ENCODE measurements at regions not wholly inside any gene's neighbourhood (a gene's known extent, or its start where the extent isn't known, plus 50 kb on each side); places are given as distances from the start of the nearest gene placed in this dataset.

- H3K4me1 ChIP-seq, result peaks cover 0 to 15% (median 10%) of the 10 kb centered on the region in 10 experiments; a peak in 13 of 20 replicates
- no peak overlapping the region for H3K9ac ChIP-seq
- H4K20me1 ChIP-seq, result no peaks in the 10 kb centered on the region
- no peaks in the 10 kb centered on the region for H3K27me3 ChIP-seq
- no peaks in the 10 kb centered on the region for H3K9me3 ChIP-seq (replicated peaks in 1 of 11)
- H3K4me2 ChIP-seq, result no peak overlapping the region
- H3K4me3 ChIP-seq, result no peak overlapping the region
- H3K27ac ChIP-seq, result no peak overlapping the region
- no peak for TF ChIP-seq Cebpa-rat (IDR thresholded peaks at IDR 0.05)
- H3K36me3 ChIP-seq, result no peaks in the 10 kb centered on the region
Observed at GRCh38 chr14:81942071-81942470, 408.4 kb upstream of the SEL1L start.

- Histone ChIP-seq H3K27ac (no peak overlapping the region), H3K4me2 (no peak overlapping the region), H3K4me1 (no peaks in the 10 kb centered on the region), H3K9me3 (replicated peaks in 1 of 11) (no peaks in the 10 kb centered on the region), H4K20me1 (no peaks in the 10 kb centered on the region), H3K27me3 (no peaks in the 10 kb centered on the region), H3K36me3 (no peaks in the 10 kb centered on the region), H3K4me3 (no peak overlapping the region), H3K9ac (no peak overlapping the region)
- no peak for TF ChIP-seq Cebpa-rat (IDR thresholded peaks at IDR 0.05)
Observed at GRCh38 chr14:81946375-81946774, 412.7 kb upstream of the SEL1L start.

GRCh38 chr14:81946834-81947798, 413.5 kb upstream of the SEL1L start:
- no peak overlapping the region for H3K4me3 ChIP-seq
- H3K36me3 ChIP-seq, result no peaks in the 10 kb centered on the region
- no peaks in the 10 kb centered on the region for H4K20me1 ChIP-seq
- no peak overlapping the region for H3K27ac ChIP-seq
- no peaks in the 10 kb centered on the region for H3K9me3 ChIP-seq (replicated peaks in 1 of 11)
- H3K9ac ChIP-seq, result no peak overlapping the region
- H3K27me3 ChIP-seq, result no peaks in the 10 kb centered on the region
- no peak overlapping the region for H3K4me2 ChIP-seq
- TF ChIP-seq Cebpa-rat (IDR thresholded peaks at IDR 0.05), result no peak
- no peaks in the 10 kb centered on the region for H3K4me1 ChIP-seq

GRCh38 chr14:81952917-81953316, 419.3 kb upstream of the SEL1L start:
- TF ChIP-seq Cebpa-rat (IDR thresholded peaks at IDR 0.05), result no peak
- Histone ChIP-seq H4K20me1 (no peaks in the 10 kb centered on the region), H3K36me3 (no peaks in the 10 kb centered on the region), H3K9ac (no peak overlapping the region), H3K9me3 (replicated peaks in 1 of 11) (no peaks in the 10 kb centered on the region), H3K4me2 (no peak overlapping the region), H3K4me1 (no peaks in the 10 kb centered on the region), H3K27me3 (no peaks in the 10 kb centered on the region), H3K27ac (no peak overlapping the region), H3K4me3 (no peak overlapping the region)

GRCh38 chr14:81953419-81953818, 419.8 kb upstream of the SEL1L start:
- H3K4me3 ChIP-seq, result no peak overlapping the region
- no peaks in the 10 kb centered on the region for H4K20me1 ChIP-seq
- no peak overlapping the region for H3K9ac ChIP-seq
- H3K27ac ChIP-seq, result no peak overlapping the region
- H3K4me2 ChIP-seq, result no peak overlapping the region
- no peaks in the 10 kb centered on the region for H3K9me3 ChIP-seq (replicated peaks in 1 of 11)
- no peaks in the 10 kb centered on the region for H3K4me1 ChIP-seq
- no peaks in the 10 kb centered on the region for H3K27me3 ChIP-seq
- TF ChIP-seq Cebpa-rat (IDR thresholded peaks at IDR 0.05), result no peak
- no peaks in the 10 kb centered on the region for H3K36me3 ChIP-seq

- Histone ChIP-seq H3K4me3 (no peak overlapping the region), H3K36me3 (no peaks in the 10 kb centered on the region), H3K4me1 (no peaks in the 10 kb centered on the region), H3K9me3 (replicated peaks in 1 of 11) (peaks cover 0 to 5% (median 0%) of the 10 kb centered on the region in 11 experiments; a peak in 1 of 22 replicates), H3K27ac (no peak overlapping the region), H4K20me1 (no peaks in the 10 kb centered on the region), H3K4me2 (no peak overlapping the region), H3K27me3 (no peaks in the 10 kb centered on the region), H3K9ac (no peak overlapping the region)
- no peak for TF ChIP-seq Cebpa-rat (IDR thresholded peaks at IDR 0.05)
Observed at GRCh38 chr14:81955123-81955522, 421.5 kb upstream of the SEL1L start.

- Histone ChIP-seq H3K9ac (no peak overlapping the region), H3K4me2 (no peak overlapping the region), H3K9me3 (replicated peaks in 1 of 11) (peaks cover 0 to 5% (median 0%) of the 10 kb centered on the region in 11 experiments; a peak in 1 of 22 replicates), H3K27me3 (no peaks in the 10 kb centered on the region), H3K36me3 (no peaks in the 10 kb centered on the region), H3K27ac (no peak overlapping the region), H3K4me3 (no peak overlapping the region), H4K20me1 (no peaks in the 10 kb centered on the region), H3K4me1 (peaks cover 0 to 13% (median 7%) of the 10 kb centered on the region in 10 experiments; a peak in 12 of 20 replicates)
- TF ChIP-seq Cebpa-rat (IDR thresholded peaks at IDR 0.05), result no peak
Observed at GRCh38 chr14:81960781-81961180, 427.1 kb upstream of the SEL1L start.

GRCh38 chr14:81963846-81964245, 430.2 kb upstream of the SEL1L start:
- peak overlapping the region in 1 of 11 experiments; percentile 55; a peak in 1 of 22 replicates for H3K4me2 ChIP-seq
- no peak for TF ChIP-seq Cebpa-rat (IDR thresholded peaks at IDR 0.05)
- H3K27ac ChIP-seq, result no peak overlapping the region
- H4K20me1 ChIP-seq, result no peaks in the 10 kb centered on the region
- H3K27me3 ChIP-seq, result no peaks in the 10 kb centered on the region
- H3K4me3 ChIP-seq, result no peak overlapping the region
- no peak overlapping the region for H3K9ac ChIP-seq
- no peaks in the 10 kb centered on the region for H3K36me3 ChIP-seq
- peaks cover 0 to 13% (median 7%) of the 10 kb centered on the region in 10 experiments; a peak in 12 of 20 replicates for H3K4me1 ChIP-seq
- H3K9me3 ChIP-seq (replicated peaks in 1 of 11), result peaks cover under 1 to 20% (median 12%) of the 10 kb centered on the region in 11 experiments; a peak in 17 of 22 replicates

GRCh38 chr14:81970307-81970706, 436.7 kb upstream of the SEL1L start:
- no peaks in the 10 kb centered on the region for H3K36me3 ChIP-seq
- H3K4me1 ChIP-seq, result no peaks in the 10 kb centered on the region
- no peak for TF ChIP-seq Cebpa-rat (IDR thresholded peaks at IDR 0.05)
- H4K20me1 ChIP-seq, result no peaks in the 10 kb centered on the region
- no peak overlapping the region for H3K27ac ChIP-seq
- H3K4me3 ChIP-seq, result no peak overlapping the region
- peaks cover 11 to 32% (median 25%) of the 10 kb centered on the region in 11 experiments; a peak in 19 of 22 replicates for H3K9me3 ChIP-seq (replicated peaks in 1 of 11)
- no peaks in the 10 kb centered on the region for H3K27me3 ChIP-seq
- no peak overlapping the region for H3K4me2 ChIP-seq
- no peak overlapping the region for H3K9ac ChIP-seq

- H3K4me1 ChIP-seq, result no peaks in the 10 kb centered on the region
- H3K4me2 ChIP-seq, result no peak overlapping the region
- H3K9me3 ChIP-seq (replicated peaks in 1 of 11), result peaks cover 11 to 28% (median 18%) of the 10 kb centered on the region in 11 experiments; a peak in 19 of 22 replicates
- no peak overlapping the region for H3K4me3 ChIP-seq
- H3K9ac ChIP-seq, result no peak overlapping the region
- TF ChIP-seq Cebpa-rat (IDR thresholded peaks at IDR 0.05), result no peak
- H3K27ac ChIP-seq, result no peak overlapping the region
- H4K20me1 ChIP-seq, result no peaks in the 10 kb centered on the region
- no peaks in the 10 kb centered on the region for H3K36me3 ChIP-seq
- H3K27me3 ChIP-seq, result no peaks in the 10 kb centered on the region
Observed at GRCh38 chr14:81971911-81972310, 438.3 kb upstream of the SEL1L start.

All from BLaER1 treated with 17β-estradiol and CSF1 and Interleukin-3, amounts not matched to agents 10 nM and 100 nM (cell line).